Stromal cell of bone marrow (primary cell): ENCODE measurements at regions not wholly inside any gene's neighbourhood (a gene's known extent, or its start where the extent isn't known, plus 50 kb on each side); places are given as distances from the start of the nearest gene placed in this dataset.
A peak's percentile ranks its signal among the peaks of the same experiment; 100 is the strongest.
"Not testable (repeated sequence)": the region's sequence is repeated elsewhere in the genome, so short reads cannot be mapped to it uniquely, and the experiment has no call there.

ENCODE experiments used
- DNase-seq: peaks from one replicate; pipeline ENCODE4 v3.0.0-alpha.2; 2012; ENCODE audit warnings: low read depth

GRCh38 chr14:87815121-87815520 lies 177.9 kb downstream of the GALC start:
- no peak for DNase-seq

- DNase-seq: no peak
Observed at GRCh38 chr14:87813686-87814085, 179.3 kb downstream of the GALC start.

GRCh38 chr14:87813211-87813610 lies 179.8 kb downstream of the GALC start:
- DNase-seq: no peak

GRCh38 chr14:87811246-87811645 lies 181.7 kb downstream of the GALC start:
- no peak for DNase-seq

- DNase-seq: no peak
Observed at GRCh38 chr14:87810711-87811110, 182.3 kb downstream of the GALC start.

GRCh38 chr14:87809261-87809660 lies 183.7 kb downstream of the GALC start:
- no peak for DNase-seq

GRCh38 chr14:87805315-87805723 lies 187.7 kb downstream of the GALC start:
- DNase-seq: peak; percentile 8

GRCh38 chr14:87800216-87800615 lies 192.8 kb downstream of the GALC start:
- DNase-seq: no peak

GRCh38 chr14:87799400-87799799 lies 193.6 kb downstream of the GALC start:
- DNase-seq: no peak

GRCh38 chr14:87797001-87797400 lies 196.0 kb downstream of the GALC start:
- DNase-seq: no peak

GRCh38 chr14:87794561-87794960 lies 198.4 kb downstream of the GALC start:
- DNase-seq: no peak

- no peak for DNase-seq
Observed at GRCh38 chr14:87785897-87786296, 207.1 kb downstream of the GALC start.

- DNase-seq: no peak
Observed at GRCh38 chr14:87784386-87784785, 208.6 kb downstream of the GALC start.

GRCh38 chr14:87783071-87783470 lies 209.9 kb downstream of the GALC start:
- no peak for DNase-seq

GRCh38 chr14:87772854-87773253 lies 220.1 kb downstream of the GALC start:
- DNase-seq: no peak

GRCh38 chr14:87767567-87767901 lies 225.4 kb downstream of the GALC start:
- no peak for DNase-seq

GRCh38 chr14:87758876-87759275 lies 234.1 kb downstream of the GALC start:
- no peak for DNase-seq

GRCh38 chr14:87756661-87757060 lies 236.3 kb downstream of the GALC start:
- no peak for DNase-seq

- DNase-seq: peak; percentile 0
Observed at GRCh38 chr14:87754520-87755223, 238.3 kb downstream of the GALC start.

GRCh38 chr14:87748558-87748957 lies 244.4 kb downstream of the GALC start:
- no peak for DNase-seq

GRCh38 chr14:87745507-87746118 lies 247.4 kb downstream of the GALC start:
- peak; percentile 10 for DNase-seq

- DNase-seq: not testable (repeated sequence)
Observed at GRCh38 chr14:87734577-87735360, 258.2 kb downstream of the GALC start.

- DNase-seq: not testable (repeated sequence)
Observed at GRCh38 chr14:87733115-87733514, 259.9 kb downstream of the GALC start.
